HG03342 (cell line): ENCODE measurements at regions not wholly inside any gene's neighbourhood (a gene's known extent, or its start where the extent isn't known, plus 50 kb on each side); places are given as distances from the start of the nearest gene placed in this dataset.
A peak's percentile ranks its signal among the peaks of the same experiment; 100 is the strongest.

Source experiments
- ATAC-seq: cut with Tn5 transposase; IDR thresholded peaks from one replicate; pipeline ENCODE4 v1.9.1; 2021; ENCODE audit warnings: mild to moderate bottlenecking, moderate library complexity; ENCODE audit not compliant: unreplicated experiment

- no peak for ATAC-seq
Observed at GRCh38 chr2:191512874-191513273, 165.1 kb upstream of the NABP1 start.

GRCh38 chr2:191514613-191515012, 163.3 kb upstream of the NABP1 start:
- ATAC-seq, result no peak

- no peak for ATAC-seq
Observed at GRCh38 chr2:191515551-191515950, 162.4 kb upstream of the NABP1 start.

- ATAC-seq, result no peak
Observed at GRCh38 chr2:191516260-191516659, 161.7 kb upstream of the NABP1 start.

GRCh38 chr2:191521608-191522208, 156.2 kb upstream of the NABP1 start:
- no peak for ATAC-seq

GRCh38 chr2:191522478-191523120, 155.3 kb upstream of the NABP1 start:
- no peak for ATAC-seq

GRCh38 chr2:191526091-191526490, 151.8 kb upstream of the NABP1 start:
- ATAC-seq, result no peak

- no peak for ATAC-seq
Observed at GRCh38 chr2:191526536-191526935, 151.4 kb upstream of the NABP1 start.

GRCh38 chr2:191526953-191527556, 150.9 kb upstream of the NABP1 start:
- no peak for ATAC-seq

GRCh38 chr2:191530618-191531017, 147.3 kb upstream of the NABP1 start:
- ATAC-seq, result no peak

- no peak for ATAC-seq
Observed at GRCh38 chr2:191533693-191534180, 144.2 kb upstream of the NABP1 start.

- ATAC-seq, result no peak
Observed at GRCh38 chr2:191537921-191538320, 140.0 kb upstream of the NABP1 start.

- ATAC-seq, result no peak
Observed at GRCh38 chr2:191538334-191538903, 139.5 kb upstream of the NABP1 start.

GRCh38 chr2:191539068-191539467, 138.9 kb upstream of the NABP1 start:
- ATAC-seq, result no peak

- no peak for ATAC-seq
Observed at GRCh38 chr2:191540681-191541080, 137.3 kb upstream of the NABP1 start.

- no peak for ATAC-seq
Observed at GRCh38 chr2:191543708-191544107, 134.2 kb upstream of the NABP1 start.

GRCh38 chr2:191544461-191545062, 133.4 kb upstream of the NABP1 start:
- no peak for ATAC-seq

- no peak for ATAC-seq
Observed at GRCh38 chr2:191545361-191545760, 132.6 kb upstream of the NABP1 start.

GRCh38 chr2:191552066-191552465, 125.9 kb upstream of the NABP1 start:
- ATAC-seq, result no peak

- no peak for ATAC-seq
Observed at GRCh38 chr2:191554240-191554639, 123.7 kb upstream of the NABP1 start.

GRCh38 chr2:191555092-191555742, 122.7 kb upstream of the NABP1 start:
- peak; percentile 93 for ATAC-seq
